Keratinocyte (primary cell): ENCODE measurements at regions not wholly inside any gene's neighbourhood (a gene's known extent, or its start where the extent isn't known, plus 50 kb on each side); places are given as distances from the start of the nearest gene placed in this dataset.

Experiments
- DNase-seq: peaks from one replicate; pipeline ENCODE4 v3.0.0-alpha.2; 2011; ENCODE audit warnings: low read depth, missing footprints, low spot score
- FAIRE-seq: peaks from 2 replicates; lab custom pipeline; 2011; peaks lifted over from hg19 to GRCh38; lab: Jason Lieb, UNC
- H2AFZ ChIP-seq: 2 replicates; pipeline ENCODE4 v1.6.0; 2012; ENCODE audit warnings: low read length, control low read depth, inconsistent platforms; ENCODE audit not compliant: control insufficient read depth
- H3K27ac ChIP-seq: 2 replicates; pipeline ENCODE4 v1.5.1; 2011; ENCODE audit warnings: low read length; ENCODE audit not compliant: control insufficient read depth, insufficient read depth
- H3K27me3 ChIP-seq: 3 replicates; pipeline ENCODE4 v1.6.0; 2011; ENCODE audit warnings: low read length; ENCODE audit not compliant: control insufficient read depth, insufficient read depth; ENCODE audit errors: extremely low read depth
- H3K36me3 ChIP-seq, 2 experiments: 2 replicates in 1 of 2; 3 replicates in 1 of 2; pipeline ENCODE4 v1.5.1; 2011; ENCODE audit warnings: low read length in 2 of 2, mild to moderate bottlenecking in 1 of 2; ENCODE audit not compliant: control insufficient read depth in 2 of 2, insufficient read depth in 2 of 2; ENCODE audit errors: extremely low read depth in 1 of 2
- H3K4me1 ChIP-seq: 3 replicates; pipeline ENCODE4 v1.5.1; 2011; ENCODE audit warnings: low read length; ENCODE audit not compliant: control insufficient read depth, insufficient read depth; ENCODE audit errors: extremely low read depth
- H3K4me2 ChIP-seq: 3 replicates; pipeline ENCODE4 v1.6.0; 2011; ENCODE audit warnings: low read depth, low read length; ENCODE audit not compliant: control insufficient read depth, insufficient read depth; ENCODE audit errors: extremely low read depth
- H3K4me3 ChIP-seq, 3 experiments: fragments of 200-600 bp in 1 of 3; sonication (generic) in 1 of 3; 2 replicates in 2 of 3; 3 replicates in 1 of 3; pipeline ENCODE4 v1.5.1; 2011 to 2016; ENCODE audit warnings: low read length in 3 of 3, mild to moderate bottlenecking in 3 of 3, control low read depth in 2 of 3, inconsistent platforms in 1 of 3, low read depth in 1 of 3, mixed read lengths in 1 of 3, mixed run types in 1 of 3, moderate library complexity in 1 of 3; ENCODE audit not compliant: control insufficient read depth in 2 of 3, insufficient read depth in 2 of 3; ENCODE audit errors: extremely low read depth in 1 of 3
- H3K79me2 ChIP-seq: 2 replicates; pipeline ENCODE4 v1.6.0; 2012; ENCODE audit warnings: low read length; ENCODE audit not compliant: control insufficient read depth, insufficient read depth
- H3K9ac ChIP-seq: 3 replicates; pipeline ENCODE4 v1.6.0; 2011; ENCODE audit warnings: low read length; ENCODE audit not compliant: control insufficient read depth, insufficient read depth; ENCODE audit errors: extremely low read depth
- H3K9me1 ChIP-seq: 3 replicates; pipeline ENCODE4 v1.6.0; 2011; ENCODE audit warnings: low read length; ENCODE audit not compliant: control insufficient read depth, insufficient read depth; ENCODE audit errors: extremely low read depth
- H3K9me3 ChIP-seq: 2 replicates; pipeline ENCODE4 v1.5.1; 2012; ENCODE audit warnings: low read depth, low read length; ENCODE audit not compliant: control insufficient read depth
- H4K20me1 ChIP-seq: 3 replicates; pipeline ENCODE4 v1.6.0; 2011; ENCODE audit warnings: low read length; ENCODE audit not compliant: control insufficient read depth, insufficient read depth; ENCODE audit errors: extremely low read depth
- EZH2 ChIP-seq: IDR thresholded peaks from one replicate; pipeline ENCODE4 v1.6.1; 2012; ENCODE audit warnings: inconsistent platforms, mild to moderate bottlenecking, low read length, moderate library complexity
- dilution Hi-C: fragments of 300-500 bp; cut with MboI; formaldehyde crosslinking; loops from one replicate; pipeline ENCODE4 v1.7.0; 2020; ENCODE audit warnings: low sequenced_read_pairs; ENCODE audit not compliant: extremely low pct_ligation_motif_present
- TF ChIP-seq, protein P1 (sequence below), 3 experiments: IDR thresholded peaks in 1 of 3; conservative IDR thresholded peaks in 1 of 3; optimal IDR thresholded peaks in 1 of 3; 2 replicates in 2 of 3; 3 replicates in 1 of 3; pipeline versions ENCODE3 to v1.5.1; 2011; ENCODE audit warnings: low read length in 3 of 3, mild to moderate bottlenecking in 3 of 3, moderate library complexity in 2 of 3, control low read depth in 1 of 3, inconsistent platforms in 1 of 3; ENCODE audit not compliant: insufficient read depth in 2 of 3; ENCODE audit errors: extremely low read depth in 1 of 3

DNA sequence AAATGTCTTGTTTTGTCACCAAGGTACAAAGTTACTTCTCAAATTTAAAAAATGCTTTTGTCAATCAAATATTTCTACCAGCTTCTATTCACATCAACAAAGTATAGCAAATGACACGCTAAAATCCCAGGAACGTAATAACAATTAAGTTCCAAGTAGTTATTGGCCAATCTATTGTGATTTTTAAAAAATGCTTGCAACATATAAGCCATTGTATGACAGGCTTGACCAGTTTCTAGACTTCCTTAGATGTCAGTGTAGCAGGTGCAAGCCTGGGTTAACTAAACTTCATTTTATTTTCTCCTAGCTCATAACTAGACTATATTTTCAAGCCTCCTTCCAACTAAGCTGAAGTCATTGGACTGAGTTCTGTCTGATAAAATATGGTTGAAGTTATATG, 494.5 kb upstream of the PKN2 start:
- no peaks in the 10 kb centered on the region for H4K20me1 ChIP-seq
- dilution Hi-C loops = no loop called here
- no peaks in the 10 kb centered on the region for H3K79me2 ChIP-seq
- H3K27ac ChIP-seq = no peak overlapping the region
- no peak overlapping the region for H2AFZ ChIP-seq
- no peak for FAIRE-seq
- H3K4me1 ChIP-seq = no peaks in the 10 kb centered on the region
- H3K9me3 ChIP-seq = no peaks in the 10 kb centered on the region
- TF ChIP-seq, protein P1, sequence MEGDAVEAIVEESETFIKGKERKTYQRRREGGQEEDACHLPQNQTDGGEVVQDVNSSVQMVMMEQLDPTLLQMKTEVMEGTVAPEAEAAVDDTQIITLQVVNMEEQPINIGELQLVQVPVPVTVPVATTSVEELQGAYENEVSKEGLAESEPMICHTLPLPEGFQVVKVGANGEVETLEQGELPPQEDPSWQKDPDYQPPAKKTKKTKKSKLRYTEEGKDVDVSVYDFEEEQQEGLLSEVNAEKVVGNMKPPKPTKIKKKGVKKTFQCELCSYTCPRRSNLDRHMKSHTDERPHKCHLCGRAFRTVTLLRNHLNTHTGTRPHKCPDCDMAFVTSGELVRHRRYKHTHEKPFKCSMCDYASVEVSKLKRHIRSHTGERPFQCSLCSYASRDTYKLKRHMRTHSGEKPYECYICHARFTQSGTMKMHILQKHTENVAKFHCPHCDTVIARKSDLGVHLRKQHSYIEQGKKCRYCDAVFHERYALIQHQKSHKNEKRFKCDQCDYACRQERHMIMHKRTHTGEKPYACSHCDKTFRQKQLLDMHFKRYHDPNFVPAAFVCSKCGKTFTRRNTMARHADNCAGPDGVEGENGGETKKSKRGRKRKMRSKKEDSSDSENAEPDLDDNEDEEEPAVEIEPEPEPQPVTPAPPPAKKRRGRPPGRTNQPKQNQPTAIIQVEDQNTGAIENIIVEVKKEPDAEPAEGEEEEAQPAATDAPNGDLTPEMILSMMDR (optimal IDR thresholded peaks at IDR 0.05 in 1 of 3, IDR thresholded peaks at IDR 0.05 in 1 of 3, conservative IDR thresholded peaks at IDR 0.05 in 1 of 3; ENCODE audit: extremely low read depth in 1 of 3, insufficient read depth in 2 of 3, low read length in 3 of 3) = no peak
- TF ChIP-seq EZH2 = no peak
- no peak overlapping the region for H3K9ac ChIP-seq
- H3K4me2 ChIP-seq = no peak overlapping the region
- no peak for DNase-seq
- no peaks in the 10 kb centered on the region for H3K9me1 ChIP-seq
- H3K36me3 ChIP-seq = no peaks in the 10 kb centered on the region
- no peaks in the 10 kb centered on the region for H3K27me3 ChIP-seq
- H3K4me3 ChIP-seq = no peak overlapping the region

DNA sequence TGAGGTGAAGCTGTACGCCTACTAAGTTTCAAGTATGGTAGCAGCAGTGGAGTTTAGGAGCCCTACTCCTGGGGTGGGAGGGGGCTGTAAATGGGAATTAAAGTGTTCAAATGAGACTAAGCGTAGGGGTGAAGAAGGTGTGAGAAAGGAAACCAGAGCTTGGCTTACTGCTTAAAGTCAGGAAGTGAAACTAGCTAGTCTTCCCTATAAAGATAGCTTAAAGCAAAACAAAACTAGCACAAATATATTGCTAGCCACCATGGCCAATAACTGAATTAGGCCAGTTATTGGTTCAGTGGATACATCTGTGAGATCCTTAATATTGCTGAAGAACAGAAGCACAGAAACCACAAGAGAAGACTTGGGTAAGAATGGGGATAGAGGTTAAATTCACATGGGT, 492.2 kb upstream of the PKN2 start:
- H3K9ac ChIP-seq = no peak overlapping the region
- TF ChIP-seq, protein P1 (optimal IDR thresholded peaks at IDR 0.05 in 1 of 3, IDR thresholded peaks at IDR 0.05 in 1 of 3, conservative IDR thresholded peaks at IDR 0.05 in 1 of 3; ENCODE audit: extremely low read depth in 1 of 3, insufficient read depth in 2 of 3, low read length in 3 of 3) = no peak
- no peak for TF ChIP-seq EZH2
- dilution Hi-C loops = no loop called here
- H3K4me3 ChIP-seq = no peak overlapping the region
- FAIRE-seq (no peak), DNase-seq (no peak)
- no peaks in the 10 kb centered on the region for H3K27me3 ChIP-seq
- no peaks in the 10 kb centered on the region for H3K36me3 ChIP-seq
- H3K9me3 ChIP-seq = no peaks in the 10 kb centered on the region
- H3K4me2 ChIP-seq = no peak overlapping the region
- no peak overlapping the region for H2AFZ ChIP-seq
- H3K4me1 ChIP-seq = no peaks in the 10 kb centered on the region
- H3K79me2 ChIP-seq = no peaks in the 10 kb centered on the region
- H4K20me1 ChIP-seq = no peaks in the 10 kb centered on the region
- H3K27ac ChIP-seq = no peak overlapping the region
- no peaks in the 10 kb centered on the region for H3K9me1 ChIP-seq
